Calu3 (cell line): ENCODE measurements at regions not wholly inside any gene's neighbourhood (a gene's known extent, or its start where the extent isn't known, plus 50 kb on each side); places are given as distances from the start of the nearest gene placed in this dataset.

Experiments used
- BruUV-seq: library from RNA; stranded (reverse); fragments of 400-500 nt; replicated peaks from 2 replicates; lab custom pipeline; 2021; lab: Mats Ljungman, UMichigan
- CTCF ChIA-PET: fragments of 300-600 bp; sonication (Branson Sonifier 250); formaldehyde crosslinking; loops from one replicate; lab custom pipeline; 2022; ENCODE audit warnings: antibody characterized with exemption; lab: Charles Lee
- DNase-seq: peaks from one replicate; pipeline ENCODE4 v3.0.0; 2022
- H3K27ac Mint-ChIP-seq: one replicate; pipeline ENCODE4 v1.8.0; 2022; ENCODE audit warnings: mixed read lengths; ENCODE audit not compliant: unreplicated experiment
- H3K27me3 Mint-ChIP-seq: one replicate; pipeline ENCODE4 v1.8.0; 2022; ENCODE audit warnings: mixed read lengths; ENCODE audit not compliant: unreplicated experiment
- H3K36me3 Mint-ChIP-seq: one replicate; pipeline ENCODE4 v1.8.0; 2022; ENCODE audit warnings: mild to moderate bottlenecking, moderate library complexity, mixed read lengths; ENCODE audit not compliant: insufficient read depth, unreplicated experiment
- H3K4me1 Mint-ChIP-seq: one replicate; pipeline ENCODE4 v1.8.0; 2022; ENCODE audit warnings: mild to moderate bottlenecking, low read depth, mixed read lengths; ENCODE audit not compliant: unreplicated experiment
- H3K4me3 Mint-ChIP-seq: one replicate; pipeline ENCODE4 v1.8.0; 2022; ENCODE audit warnings: mild to moderate bottlenecking, low read depth, moderate library complexity, mixed read lengths; ENCODE audit not compliant: unreplicated experiment
- H3K9me3 Mint-ChIP-seq: one replicate; pipeline ENCODE4 v1.8.0; 2022; ENCODE audit warnings: low read depth, mixed read lengths; ENCODE audit not compliant: unreplicated experiment
- CTCF ChIP-seq: fragments of 200-600 bp; IDR thresholded peaks from one replicate; pipeline ENCODE4 v1.8.0; 2022; ENCODE audit warnings: antibody characterized with exemption; ENCODE audit not compliant: unreplicated experiment
- intact Hi-C: fragments of 100-400 bp; cut with micrococcal nuclease; formaldehyde crosslinking; loops from one replicate; pipeline ENCODE4 v1.10.0; 2022; ENCODE audit not compliant: unreplicated experiment

GRCh38 chr18:78123144-78123909 is 856.3 kb upstream of the SALL3 start:
- Mint-ChIP-seq H3K4me3 (no peak overlapping the region), H3K36me3 (peaks cover 5% of the 10 kb centered on the region), H3K27ac (no peak overlapping the region), H3K9me3 (peaks cover 51% of the 10 kb centered on the region), H3K27me3 (no peaks in the 10 kb centered on the region), H3K4me1 (no peaks in the 10 kb centered on the region)
- TF ChIP-seq CTCF: no peak
- no peak for DNase-seq
- intact Hi-C loops: no loop called here
- BruUV-seq: no TSS peak
- CTCF ChIA-PET: interaction anchor here (1.0 kb wide), 1 partner anchor 11 kb away, joined by 3 read pairs; no protein-coding TSS in a partner anchor

DNA sequence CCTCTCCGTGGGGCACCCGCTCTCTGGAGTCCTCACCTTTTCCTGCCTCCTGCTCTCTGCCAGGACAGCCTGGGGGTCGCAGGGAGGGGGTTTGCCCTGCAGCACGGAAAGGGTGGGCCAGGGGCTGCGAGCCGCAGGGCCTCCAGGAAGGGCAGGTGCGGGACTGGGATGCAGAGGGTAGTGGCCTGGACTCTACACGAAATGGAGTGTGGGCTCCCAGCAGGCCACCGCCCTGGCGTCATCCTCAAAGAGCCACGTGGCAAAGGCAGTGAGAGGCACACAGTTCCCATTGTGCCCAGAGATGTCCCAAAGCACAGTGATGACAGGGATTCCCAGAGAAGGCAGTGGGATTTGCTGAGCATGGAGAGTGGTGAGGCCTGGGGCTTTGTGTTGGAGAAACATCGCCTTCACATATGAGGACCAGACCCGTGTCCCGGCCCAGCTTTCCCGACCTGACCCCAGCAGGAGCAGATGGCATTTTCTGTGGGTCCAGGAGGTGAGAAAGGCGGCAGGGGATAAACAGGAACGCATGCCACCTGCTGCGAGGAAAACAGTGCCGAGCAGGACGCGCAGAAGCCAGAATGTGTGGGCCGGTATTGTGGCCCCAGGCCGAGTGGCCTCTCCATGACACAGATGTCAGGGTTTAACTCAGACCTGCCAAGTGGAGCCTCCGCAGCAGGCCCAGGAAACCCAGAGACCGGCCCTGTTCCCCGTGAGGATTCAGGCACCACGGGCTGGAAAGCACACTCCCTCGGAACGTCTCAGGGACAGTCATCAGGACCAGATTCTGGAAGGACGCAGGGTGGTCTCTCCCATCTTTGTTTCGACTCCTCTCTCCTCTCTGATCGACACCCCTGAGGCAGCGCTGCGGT is 855.5 kb upstream of the SALL3 start:
- no peak for DNase-seq
- CTCF ChIA-PET: interaction anchor here (1.0 kb wide), 1 partner anchor 12 kb away, joined by 3 read pairs; no protein-coding TSS in a partner anchor
- H3K27ac Mint-ChIP-seq: no peak overlapping the region
- H3K27me3 Mint-ChIP-seq: no peaks in the 10 kb centered on the region
- no peak for TF ChIP-seq CTCF
- H3K4me3 Mint-ChIP-seq: no peak overlapping the region
- H3K9me3 Mint-ChIP-seq: peaks cover 47% of the 10 kb centered on the region
- H3K36me3 Mint-ChIP-seq: peaks cover 5% of the 10 kb centered on the region
- BruUV-seq: no TSS peak
- intact Hi-C loops: no loop called here
- no peaks in the 10 kb centered on the region for H3K4me1 Mint-ChIP-seq

DNA sequence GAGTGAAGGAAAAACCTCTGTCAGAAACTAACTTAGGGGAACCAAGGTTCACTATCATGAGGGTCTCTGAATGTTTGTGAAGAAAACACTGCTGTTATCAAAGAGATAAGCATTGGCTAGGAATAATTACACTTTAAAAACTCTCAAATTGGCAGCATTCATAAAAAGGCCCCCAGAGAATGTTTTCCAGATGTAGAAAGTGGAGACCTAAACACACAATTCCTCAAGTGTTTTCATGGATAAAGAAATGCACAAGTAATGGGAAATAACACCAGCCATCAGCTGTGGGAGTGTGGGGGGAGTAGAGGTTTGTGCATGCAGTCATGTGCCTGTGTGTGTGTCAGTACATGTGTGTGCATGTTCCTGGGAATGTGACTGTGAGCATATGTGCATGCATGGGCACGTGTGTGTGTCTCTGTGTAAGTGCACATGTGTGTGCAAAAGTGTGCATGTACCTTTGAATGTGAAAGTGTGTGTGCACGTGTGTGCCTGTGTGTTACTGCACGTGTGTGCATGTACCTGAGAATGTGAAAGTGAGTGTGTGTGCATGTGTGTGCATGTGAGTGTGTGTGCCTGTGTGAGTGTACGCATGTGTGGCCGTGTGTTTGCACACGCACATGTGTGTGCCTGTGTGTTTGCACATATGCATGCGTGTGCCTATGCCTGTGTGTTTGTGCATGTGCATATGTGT is 854.3 kb upstream of the SALL3 start:
- Mint-ChIP-seq H3K4me1 (no peaks in the 10 kb centered on the region), H3K36me3 (peaks cover 5% of the 10 kb centered on the region), H3K27ac (no peak overlapping the region), H3K4me3 (no peak overlapping the region), H3K27me3 (no peaks in the 10 kb centered on the region), H3K9me3 (peaks cover 43% of the 10 kb centered on the region)
- no peak for DNase-seq
- no peak for TF ChIP-seq CTCF
- BruUV-seq: no TSS peak
- intact Hi-C loops: no loop called here
- CTCF ChIA-PET: no interaction called here

GRCh38 chr18:78126106-78126505 is 853.5 kb upstream of the SALL3 start:
- BruUV-seq: no TSS peak
- Mint-ChIP-seq H3K4me1 (no peaks in the 10 kb centered on the region), H3K4me3 (no peak overlapping the region), H3K36me3 (peaks cover 5% of the 10 kb centered on the region), H3K27ac (no peak overlapping the region), H3K9me3 (peaks cover 46% of the 10 kb centered on the region), H3K27me3 (no peaks in the 10 kb centered on the region)
- TF ChIP-seq CTCF: no peak
- no peak for DNase-seq
- CTCF ChIA-PET: no interaction called here
- intact Hi-C loops: no loop called here
